COLO668 (cell line): ENCODE measurements at regions not wholly inside any gene's neighbourhood (a gene's known extent, or its start where the extent isn't known, plus 50 kb on each side); places are given as distances from the start of the nearest gene placed in this dataset.
"Not testable (repeated sequence)": the region's sequence is repeated elsewhere in the genome, so short reads cannot be mapped to it uniquely, and the experiment has no call there.

Source experiments
- DNase-seq: peaks from one replicate; lab custom pipeline; 2025; ENCODE audit not compliant: unreplicated experiment; lab: John Stamatoyannopoulos, UW

GRCh38 chr21:33974513-33975468 lies 59.2 kb upstream of the ATP5PO start:
- no peak for DNase-seq

GRCh38 chr21:33973268-33973667 lies 57.7 kb upstream of the ATP5PO start:
- DNase-seq, result no peak

GRCh38 chr21:33972539-33972938 lies 56.9 kb upstream of the ATP5PO start:
- DNase-seq, result no peak

GRCh38 chr21:33971492-33972013 lies 55.9 kb upstream of the ATP5PO start:
- no peak for DNase-seq

- DNase-seq, result no peak
These were observed 54.0 kb upstream of the ATP5PO start for GRCh38 chr21:33969581-33969980.

- DNase-seq, result no peak
These were observed 53.4 kb upstream of the ATP5PO start for GRCh38 chr21:33968995-33969348.

- DNase-seq, result no peak
These were observed 52.7 kb upstream of the ATP5PO start for GRCh38 chr21:33968080-33968994.

GRCh38 chr21:33967086-33967571 lies 51.5 kb upstream of the ATP5PO start:
- DNase-seq, result no peak

GRCh38 chr21:33966324-33966949 lies 50.8 kb upstream of the ATP5PO start:
- DNase-seq, result no peak

GRCh38 chr21:33965662-33966061 lies 50.1 kb upstream of the ATP5PO start:
- DNase-seq, result not testable (repeated sequence)
